GM18951 (cell line): ENCODE measurements at regions not wholly inside any gene's neighbourhood (a gene's known extent, or its start where the extent isn't known, plus 50 kb on each side); places are given as distances from the start of the nearest gene placed in this dataset.

Experiments
- POLR2A ChIP-seq: IDR thresholded peaks from 4 replicates; pipeline ENCODE4 v1.6.1; 2011; ENCODE audit warnings: mild to moderate bottlenecking; ENCODE audit not compliant: insufficient read length, insufficient read depth; ENCODE audit errors: extremely low read depth
- in situ Hi-C: fragments of 300-500 bp; cut with MboI; formaldehyde crosslinking; loops from one replicate; pipeline ENCODE4 v1.12.0; 2022; ENCODE audit warnings: low sequenced_read_pairs, mixed read lengths, inconsistent platforms; ENCODE audit not compliant: unreplicated experiment

GRCh38 chr5:14090755-14091154 is 52.4 kb upstream of the TRIO start:
- in situ Hi-C loops = no loop called here
- no peak for TF ChIP-seq POLR2A

GRCh38 chr5:14090290-14090689 is 52.9 kb upstream of the TRIO start:
- TF ChIP-seq POLR2A = no peak
- in situ Hi-C loops = no loop called here

GRCh38 chr5:14089198-14089597 is 53.9 kb upstream of the TRIO start:
- in situ Hi-C loops = no loop called here
- no peak for TF ChIP-seq POLR2A

GRCh38 chr5:14086261-14086660 is 56.9 kb upstream of the TRIO start:
- TF ChIP-seq POLR2A = no peak
- in situ Hi-C loops = no loop called here

GRCh38 chr5:14082973-14083372 is 60.2 kb upstream of the TRIO start:
- in situ Hi-C loops = no loop called here
- no peak for TF ChIP-seq POLR2A

GRCh38 chr5:14082523-14082922 is 60.6 kb upstream of the TRIO start:
- in situ Hi-C loops = no loop called here
- no peak for TF ChIP-seq POLR2A

- TF ChIP-seq POLR2A = no peak
- in situ Hi-C loops = no loop called here
Observed at GRCh38 chr5:14081791-14082190, 61.4 kb upstream of the TRIO start.

GRCh38 chr5:14078716-14079115 is 64.4 kb upstream of the TRIO start:
- no peak for TF ChIP-seq POLR2A

GRCh38 chr5:14077501-14077900 is 65.6 kb upstream of the TRIO start:
- in situ Hi-C loops = no loop called here
- TF ChIP-seq POLR2A = no peak

More at GRCh38 chr5:14078716-14079115, 64.4 kb upstream of the TRIO start:
- in situ Hi-C loops = no loop called here

GRCh38 chr5:14076561-14076960 is 66.6 kb upstream of the TRIO start:
- no peak for TF ChIP-seq POLR2A
- in situ Hi-C loops = no loop called here

- TF ChIP-seq POLR2A = no peak
- in situ Hi-C loops = no loop called here
Observed at GRCh38 chr5:14075937-14076336, 67.2 kb upstream of the TRIO start.

GRCh38 chr5:14071433-14071832 is 71.7 kb upstream of the TRIO start:
- in situ Hi-C loops = no loop called here
- TF ChIP-seq POLR2A = no peak

- in situ Hi-C loops = no loop called here
- TF ChIP-seq POLR2A = no peak
Observed at GRCh38 chr5:14069021-14069420, 74.1 kb upstream of the TRIO start.

GRCh38 chr5:14068136-14068535 is 75.0 kb upstream of the TRIO start:
- in situ Hi-C loops = no loop called here
- TF ChIP-seq POLR2A = no peak

GRCh38 chr5:14066326-14066725 is 76.8 kb upstream of the TRIO start:
- in situ Hi-C loops = no loop called here
- TF ChIP-seq POLR2A = no peak
